Neural cell (in vitro differentiated cells): ENCODE measurements at regions not wholly inside any gene's neighbourhood (a gene's known extent, or its start where the extent isn't known, plus 50 kb on each side); places are given as distances from the start of the nearest gene placed in this dataset.

Source experiments
- EP300 ChIP-seq: fragments of 450-650 bp; conservative IDR thresholded peaks from 2 replicates; pipeline ENCODE4 v1.6.1; 2014; ENCODE audit warnings: antibody characterized with exemption, mild to moderate bottlenecking, moderate library complexity; ENCODE audit not compliant: poor library complexity, severe bottlenecking
- POLR2AphosphoS5 ChIP-seq: IDR thresholded peaks from 2 replicates; pipeline ENCODE4 v1.6.1; 2012
- RAD21 ChIP-seq: fragments of 450-650 bp; conservative IDR thresholded peaks from 2 replicates; pipeline ENCODE4 v1.6.1; 2014; ENCODE audit warnings: antibody characterized with exemption, mild to moderate bottlenecking, moderate library complexity
- TAF1 ChIP-seq: IDR thresholded peaks from 2 replicates; pipeline ENCODE4 v1.6.1; 2012; ENCODE audit warnings: low read depth
- TF ChIP-seq, protein P1 (sequence below): fragments of 450-650 bp; IDR thresholded peaks from 2 replicates; pipeline ENCODE4 v1.5.1; 2014; ENCODE audit warnings: antibody characterized with exemption, mild to moderate bottlenecking, moderate library complexity; ENCODE audit not compliant: poor library complexity, severe bottlenecking

- TF ChIP-seq, protein P1, sequence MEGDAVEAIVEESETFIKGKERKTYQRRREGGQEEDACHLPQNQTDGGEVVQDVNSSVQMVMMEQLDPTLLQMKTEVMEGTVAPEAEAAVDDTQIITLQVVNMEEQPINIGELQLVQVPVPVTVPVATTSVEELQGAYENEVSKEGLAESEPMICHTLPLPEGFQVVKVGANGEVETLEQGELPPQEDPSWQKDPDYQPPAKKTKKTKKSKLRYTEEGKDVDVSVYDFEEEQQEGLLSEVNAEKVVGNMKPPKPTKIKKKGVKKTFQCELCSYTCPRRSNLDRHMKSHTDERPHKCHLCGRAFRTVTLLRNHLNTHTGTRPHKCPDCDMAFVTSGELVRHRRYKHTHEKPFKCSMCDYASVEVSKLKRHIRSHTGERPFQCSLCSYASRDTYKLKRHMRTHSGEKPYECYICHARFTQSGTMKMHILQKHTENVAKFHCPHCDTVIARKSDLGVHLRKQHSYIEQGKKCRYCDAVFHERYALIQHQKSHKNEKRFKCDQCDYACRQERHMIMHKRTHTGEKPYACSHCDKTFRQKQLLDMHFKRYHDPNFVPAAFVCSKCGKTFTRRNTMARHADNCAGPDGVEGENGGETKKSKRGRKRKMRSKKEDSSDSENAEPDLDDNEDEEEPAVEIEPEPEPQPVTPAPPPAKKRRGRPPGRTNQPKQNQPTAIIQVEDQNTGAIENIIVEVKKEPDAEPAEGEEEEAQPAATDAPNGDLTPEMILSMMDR = no peak
- TF ChIP-seq EP300 (no peak), RAD21 (no peak), POLR2AphosphoS5 (no peak), TAF1 (no peak)
Measured at GRCh38 chr15:83346342-83346741, 61.9 kb upstream of the BNC1 start.
